ENCODE measurements at regions not wholly inside any gene's neighbourhood (a gene's known extent, or its start where the extent isn't known, plus 50 kb on each side); places are given as distances from the start of the nearest gene placed in this dataset.

DNA sequence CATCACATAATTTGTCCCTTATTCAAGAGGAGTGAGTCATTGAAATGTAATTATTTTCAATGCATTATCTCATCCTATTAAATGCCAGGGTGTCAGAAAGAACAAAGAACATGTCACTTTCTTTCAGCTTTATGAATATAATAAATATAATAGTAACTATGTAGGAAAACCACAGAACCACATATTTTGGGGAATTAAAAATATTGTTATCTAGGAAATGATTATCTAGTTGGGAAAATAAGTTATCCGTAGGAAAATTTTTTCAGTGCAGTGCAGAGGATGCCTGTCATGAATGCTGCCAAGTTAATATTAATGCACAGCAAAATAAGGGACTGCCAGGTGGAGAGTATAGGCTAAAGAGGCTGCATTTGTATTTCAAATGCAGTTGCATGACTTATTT lies 844.8 kb downstream of the MAT2B start:
- no peak for DNase-seq (ENCODE audit: extremely low read depth, low read depth)
- TF ChIP-seq, protein P1, sequence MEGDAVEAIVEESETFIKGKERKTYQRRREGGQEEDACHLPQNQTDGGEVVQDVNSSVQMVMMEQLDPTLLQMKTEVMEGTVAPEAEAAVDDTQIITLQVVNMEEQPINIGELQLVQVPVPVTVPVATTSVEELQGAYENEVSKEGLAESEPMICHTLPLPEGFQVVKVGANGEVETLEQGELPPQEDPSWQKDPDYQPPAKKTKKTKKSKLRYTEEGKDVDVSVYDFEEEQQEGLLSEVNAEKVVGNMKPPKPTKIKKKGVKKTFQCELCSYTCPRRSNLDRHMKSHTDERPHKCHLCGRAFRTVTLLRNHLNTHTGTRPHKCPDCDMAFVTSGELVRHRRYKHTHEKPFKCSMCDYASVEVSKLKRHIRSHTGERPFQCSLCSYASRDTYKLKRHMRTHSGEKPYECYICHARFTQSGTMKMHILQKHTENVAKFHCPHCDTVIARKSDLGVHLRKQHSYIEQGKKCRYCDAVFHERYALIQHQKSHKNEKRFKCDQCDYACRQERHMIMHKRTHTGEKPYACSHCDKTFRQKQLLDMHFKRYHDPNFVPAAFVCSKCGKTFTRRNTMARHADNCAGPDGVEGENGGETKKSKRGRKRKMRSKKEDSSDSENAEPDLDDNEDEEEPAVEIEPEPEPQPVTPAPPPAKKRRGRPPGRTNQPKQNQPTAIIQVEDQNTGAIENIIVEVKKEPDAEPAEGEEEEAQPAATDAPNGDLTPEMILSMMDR (IDR thresholded peaks at IDR 0.05; ENCODE audit: low read depth, low read length) = no peak

DNA sequence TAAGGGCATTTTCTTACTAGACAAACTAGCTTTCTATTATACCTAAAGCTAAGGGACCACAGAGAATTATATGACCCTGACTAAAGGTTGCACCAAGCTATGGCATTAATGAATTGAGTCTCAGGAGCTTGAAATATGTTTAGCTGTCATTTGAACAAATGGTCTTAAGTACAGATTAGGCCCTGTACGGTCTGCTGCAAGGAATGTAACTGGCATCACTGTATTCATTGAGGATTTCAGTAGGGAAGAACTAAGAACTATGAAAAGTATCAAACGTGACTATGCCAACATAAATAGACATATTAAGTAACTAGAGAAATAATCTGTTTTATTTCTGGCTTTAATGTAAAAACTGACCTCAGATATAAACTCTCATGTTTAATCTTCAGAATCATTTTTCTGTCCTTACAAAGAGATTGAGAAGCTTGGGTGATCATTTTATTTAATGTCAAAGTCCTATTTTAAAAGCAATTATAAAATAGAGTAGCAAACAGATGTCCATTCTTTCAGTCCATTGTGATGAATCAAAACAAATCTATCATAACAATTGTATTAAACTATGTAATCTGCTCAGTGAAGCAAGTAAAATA lies 845.9 kb downstream of the MAT2B start:
- DNase-seq (ENCODE audit: extremely low read depth, low read depth) = no peak
- TF ChIP-seq, protein P1 (IDR thresholded peaks at IDR 0.05; ENCODE audit: low read depth, low read length) = no peak

DNA sequence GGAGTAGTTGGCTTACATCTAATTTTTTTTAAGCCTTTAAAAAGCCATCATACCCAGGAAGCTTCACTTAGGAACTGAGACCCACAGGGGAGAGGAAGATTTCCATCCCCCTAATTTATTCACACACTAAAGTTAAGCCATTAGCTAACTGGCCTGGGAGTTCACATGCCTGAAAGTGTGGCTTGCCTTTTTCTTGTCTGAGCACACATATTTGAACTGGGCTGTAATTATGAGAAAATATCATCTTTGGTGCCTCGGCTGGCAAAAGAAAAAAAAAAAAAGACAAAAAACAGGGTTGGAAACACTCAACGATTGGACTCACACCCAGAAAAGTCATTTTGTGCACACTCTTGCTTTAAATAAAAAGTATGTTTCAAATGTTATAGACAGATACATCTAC lies 847.3 kb downstream of the MAT2B start:
- DNase-seq (ENCODE audit: extremely low read depth, low read depth) = no peak
- TF ChIP-seq, protein P1 (IDR thresholded peaks at IDR 0.05; ENCODE audit: low read depth, low read length) = no peak

DNA sequence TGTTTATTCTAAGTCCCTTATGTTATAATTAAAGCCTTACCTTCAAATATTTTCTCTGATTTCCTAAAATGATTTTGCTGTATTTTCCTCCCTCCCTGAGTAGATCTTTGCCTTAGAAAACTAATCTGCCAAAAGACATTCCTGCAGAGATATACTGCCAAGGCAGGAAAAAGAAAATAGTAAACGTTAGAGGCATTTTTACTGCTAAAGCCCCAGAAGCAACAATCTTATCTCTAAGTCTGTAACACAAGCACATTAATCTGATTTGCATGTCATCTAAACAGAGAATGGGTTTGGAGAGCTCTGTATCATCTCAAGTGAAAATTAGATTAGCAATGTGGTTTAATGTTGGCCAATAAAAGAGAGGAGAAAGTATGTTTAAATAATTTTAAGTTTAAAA lies 847.7 kb downstream of the MAT2B start:
- no peak for DNase-seq (ENCODE audit: extremely low read depth, low read depth)
- TF ChIP-seq, protein P1 (IDR thresholded peaks at IDR 0.05; ENCODE audit: low read depth, low read length) = no peak

DNA sequence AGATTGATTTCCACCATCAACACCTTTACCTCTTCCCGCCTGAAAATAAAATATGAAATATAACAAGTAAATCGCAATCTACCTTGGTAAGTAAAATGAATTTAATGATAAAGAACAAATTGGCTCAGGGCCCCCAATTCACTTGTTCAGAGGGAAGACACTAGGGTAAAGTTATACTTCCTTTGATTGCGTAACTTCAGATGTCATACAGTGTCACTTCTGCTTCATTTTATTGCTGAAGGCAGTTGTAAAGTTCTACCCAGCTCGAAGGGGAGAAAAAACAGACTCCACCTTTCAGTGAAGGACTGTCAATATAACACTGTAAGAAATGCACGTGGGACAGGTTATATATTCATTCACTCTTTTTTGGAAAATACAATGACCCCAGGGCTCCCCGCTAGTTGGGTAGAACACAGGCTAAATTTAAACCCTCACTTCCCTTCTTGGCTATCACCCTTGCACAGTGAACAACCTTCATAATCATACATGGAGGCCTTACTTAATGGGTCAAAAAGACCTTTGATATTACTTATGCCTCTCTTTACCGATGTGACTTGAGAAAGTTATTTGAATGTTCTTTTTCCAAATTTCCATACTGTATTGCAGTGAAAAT lies 848.8 kb downstream of the MAT2B start:
- TF ChIP-seq, protein P1 (IDR thresholded peaks at IDR 0.05; ENCODE audit: low read depth, low read length) = no peak
- DNase-seq (ENCODE audit: extremely low read depth, low read depth) = no peak

DNA sequence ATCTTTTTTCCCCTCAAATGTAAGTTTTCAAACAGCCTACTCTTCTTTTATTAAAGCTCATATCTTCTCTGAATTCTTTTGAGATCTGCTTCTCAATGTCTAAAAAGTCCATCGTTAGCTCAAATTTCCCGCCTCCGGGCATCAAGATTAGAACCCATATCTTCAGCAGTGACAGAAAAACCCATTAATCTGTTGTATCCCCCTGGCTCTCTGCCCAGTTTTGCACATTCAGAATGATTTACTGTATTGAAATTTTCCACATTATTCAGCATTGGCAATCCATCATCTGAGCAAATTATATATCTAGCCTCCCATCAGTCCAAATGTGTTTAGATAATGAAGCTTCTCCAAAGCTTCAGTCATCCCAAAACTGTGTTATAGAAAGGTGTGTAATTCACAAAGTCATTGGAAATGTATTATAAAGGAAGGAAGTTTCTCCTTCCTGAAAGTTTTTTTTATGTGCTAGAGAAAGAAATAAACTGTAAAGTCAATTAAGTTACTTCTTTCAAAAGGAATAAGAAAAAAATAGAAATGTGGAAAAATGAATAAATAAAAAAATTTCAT lies 849.9 kb downstream of the MAT2B start:
- TF ChIP-seq, protein P1 (IDR thresholded peaks at IDR 0.05; ENCODE audit: low read depth, low read length) = no peak
- no peak for DNase-seq (ENCODE audit: extremely low read depth, low read depth)

DNA sequence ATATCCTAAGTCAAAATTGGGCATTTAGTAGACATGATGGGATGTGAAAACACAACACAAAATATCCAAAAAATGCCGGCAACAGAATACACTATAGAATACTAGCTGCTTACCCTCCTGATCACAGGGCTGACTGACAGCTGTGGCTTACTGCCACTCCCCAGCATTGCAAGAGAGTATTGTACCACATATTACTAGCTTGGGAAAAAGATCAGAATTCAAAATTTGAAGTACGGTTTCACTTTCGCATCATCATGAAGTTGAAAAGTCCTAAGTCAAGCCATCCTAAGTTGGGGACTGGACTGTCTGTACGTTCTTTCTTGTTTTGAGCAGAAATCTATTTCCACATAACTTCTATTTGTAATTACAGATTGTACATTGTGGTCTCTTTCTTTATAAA lies 851.4 kb downstream of the MAT2B start:
- TF ChIP-seq, protein P1 (IDR thresholded peaks at IDR 0.05; ENCODE audit: low read depth, low read length) = no peak
- DNase-seq (ENCODE audit: extremely low read depth, low read depth) = no peak
